Caco-2 (cell line): ENCODE measurements at regions not wholly inside any gene's neighbourhood (a gene's known extent, or its start where the extent isn't known, plus 50 kb on each side); places are given as distances from the start of the nearest gene placed in this dataset.

Experiments
- BruUV-seq: library from RNA; stranded (reverse); fragments of 400-500 nt; replicated peaks from 2 replicates; lab custom pipeline; 2021; lab: Mats Ljungman, UMichigan
- CTCF ChIA-PET: fragments of 300-600 bp; sonication (Branson Sonifier 250); formaldehyde crosslinking; loops from one replicate; lab custom pipeline; 2022; ENCODE audit warnings: antibody characterized with exemption; lab: Charles Lee
- POLR2A ChIA-PET: fragments of 300-600 bp; sonication (Branson Sonifier 250); formaldehyde crosslinking; loops from one replicate; lab custom pipeline; 2022; ENCODE audit warnings: antibody characterized with exemption; lab: Charles Lee
- DNase-seq, 2 experiments: peaks; one replicate each; pipeline versions ENCODE4 v3.0.0 to v3.0.0-alpha.2; 2020 to 2022
- H3K27me3 ChIP-seq: replicated peaks from 2 replicates; pipeline ENCODE4 v1.6.0; 2011; ENCODE audit warnings: low read length; ENCODE audit not compliant: control insufficient read depth, insufficient read depth
- H3K36me3 ChIP-seq: 2 replicates; pipeline ENCODE4 v1.5.1; 2011; ENCODE audit warnings: low read length; ENCODE audit not compliant: control insufficient read depth, insufficient read depth
- H3K4me1 ChIP-seq: fragments of 250-450 bp; sonication (Bioruptor Pico); 2 replicates; pipeline ENCODE4 v1.5.1; 2020; ENCODE audit warnings: mild to moderate bottlenecking
- H3K4me3 ChIP-seq: 2 replicates; pipeline ENCODE4 v1.5.1; 2011; ENCODE audit warnings: low read depth, mild to moderate bottlenecking, control low read depth, low read length
- H3K9me3 ChIP-seq: fragments of 250-450 bp; sonication (Bioruptor Pico); 2 replicates; pipeline ENCODE4 v1.5.1; 2020; ENCODE audit warnings: mild to moderate bottlenecking, moderate library complexity
- H3K27ac Mint-ChIP-seq: one replicate; pipeline ENCODE4 v1.8.0; 2022; ENCODE audit warnings: mixed read lengths; ENCODE audit not compliant: unreplicated experiment
- H3K27me3 Mint-ChIP-seq: one replicate; pipeline ENCODE4 v1.8.0; 2022; ENCODE audit warnings: mixed read lengths; ENCODE audit not compliant: insufficient read depth, unreplicated experiment
- H3K36me3 Mint-ChIP-seq: one replicate; pipeline ENCODE4 v1.8.0; 2022; ENCODE audit warnings: mild to moderate bottlenecking, mixed read lengths; ENCODE audit not compliant: insufficient read depth, unreplicated experiment
- H3K4me1 Mint-ChIP-seq: one replicate; pipeline ENCODE4 v1.8.0; 2022; ENCODE audit warnings: low read depth, mixed read lengths; ENCODE audit not compliant: unreplicated experiment
- H3K4me3 Mint-ChIP-seq: one replicate; pipeline ENCODE4 v1.8.0; 2022; ENCODE audit warnings: mild to moderate bottlenecking, moderate library complexity, mixed read lengths; ENCODE audit not compliant: unreplicated experiment
- H3K9me3 Mint-ChIP-seq: one replicate; pipeline ENCODE4 v1.8.0; 2022; ENCODE audit warnings: mixed read lengths; ENCODE audit not compliant: unreplicated experiment
- CTCF ChIP-seq, 2 experiments: fragments of 200-600 bp in 1 of 2; IDR thresholded peaks; 1 replicate in 1 of 2; 2 replicates in 1 of 2; pipeline versions ENCODE4 v1.5.1 to v1.8.0; 2011 to 2022; ENCODE audit warnings: antibody characterized with exemption in 1 of 2, control low read depth in 1 of 2, inconsistent platforms in 1 of 2, low read depth in 1 of 2, low read length in 1 of 2, mild to moderate bottlenecking in 1 of 2, moderate library complexity in 1 of 2; ENCODE audit not compliant: insufficient read depth in 1 of 2, severe bottlenecking in 1 of 2, unreplicated experiment in 1 of 2
- intact Hi-C: fragments of 100-400 bp; cut with micrococcal nuclease; formaldehyde crosslinking; loops from one replicate; pipeline ENCODE4 v1.10.0; 2022; ENCODE audit not compliant: unreplicated experiment

DNA sequence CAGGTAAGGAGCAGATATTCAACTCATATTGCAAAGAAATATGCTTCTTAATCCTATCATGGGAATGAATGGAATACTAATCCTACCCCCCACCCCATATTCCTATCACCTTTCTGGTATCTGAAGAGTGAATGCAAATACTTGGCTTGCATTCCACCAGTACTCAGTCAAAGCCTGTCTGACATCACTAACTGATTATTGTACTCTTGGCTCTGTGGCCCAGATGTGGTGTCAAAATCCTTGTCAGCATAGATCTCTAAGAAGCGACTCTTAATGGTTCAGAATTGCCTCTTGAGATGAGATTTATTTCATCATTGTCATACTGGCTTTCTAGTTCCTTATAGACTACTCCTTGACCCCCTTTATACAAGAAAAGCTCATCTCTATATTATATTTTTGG, 604.6 kb downstream of the ADGRL2 start:
- no peak for TF ChIP-seq CTCF (IDR thresholded peaks at IDR 0.05; ENCODE audit: insufficient read depth in 1 of 2, low read depth in 1 of 2, low read length in 1 of 2, severe bottlenecking in 1 of 2, unreplicated experiment in 1 of 2)
- Mint-ChIP-seq H3K4me1 (no peaks in the 10 kb centered on the region), H3K9me3 (no peaks in the 10 kb centered on the region), H3K36me3 (no peaks in the 10 kb centered on the region), H3K4me3 (no peak overlapping the region), H3K27ac (no peak overlapping the region), H3K27me3 (peaks cover 2% of the 10 kb centered on the region)
- BruUV-seq = no TSS peak
- H3K36me3 ChIP-seq = no peaks in the 10 kb centered on the region
- H3K4me3 ChIP-seq = no peak overlapping the region
- DNase-seq = no peak
- H3K4me1 ChIP-seq = no peaks in the 10 kb centered on the region
- intact Hi-C loops = no loop called here
- ChIA-PET CTCF (no interaction called here), POLR2A (no interaction called here)
- no peaks in the 10 kb centered on the region for H3K27me3 ChIP-seq
- H3K9me3 ChIP-seq = no peaks in the 10 kb centered on the region

- intact Hi-C loops = no loop called here
- BruUV-seq = no TSS peak
- H3K4me1 Mint-ChIP-seq = no peaks in the 10 kb centered on the region
- DNase-seq = no peak
- no peaks in the 10 kb centered on the region for H3K4me1 ChIP-seq
- no peak overlapping the region for H3K4me3 Mint-ChIP-seq
- H3K9me3 ChIP-seq = no peaks in the 10 kb centered on the region
- no peaks in the 10 kb centered on the region for H3K27me3 Mint-ChIP-seq
- TF ChIP-seq CTCF (IDR thresholded peaks at IDR 0.05; ENCODE audit: insufficient read depth in 1 of 2, low read depth in 1 of 2, low read length in 1 of 2, severe bottlenecking in 1 of 2, unreplicated experiment in 1 of 2) = no peak
- H3K9me3 Mint-ChIP-seq = no peaks in the 10 kb centered on the region
- H3K4me3 ChIP-seq = no peak overlapping the region
- no peaks in the 10 kb centered on the region for H3K36me3 Mint-ChIP-seq
- ChIA-PET POLR2A (no interaction called here), CTCF (no interaction called here)
- no peak overlapping the region for H3K27ac Mint-ChIP-seq
- no peaks in the 10 kb centered on the region for H3K27me3 ChIP-seq
- no peaks in the 10 kb centered on the region for H3K36me3 ChIP-seq
Observed at GRCh38 chr1:82401116-82401515, 600.4 kb downstream of the ADGRL2 start.

DNA sequence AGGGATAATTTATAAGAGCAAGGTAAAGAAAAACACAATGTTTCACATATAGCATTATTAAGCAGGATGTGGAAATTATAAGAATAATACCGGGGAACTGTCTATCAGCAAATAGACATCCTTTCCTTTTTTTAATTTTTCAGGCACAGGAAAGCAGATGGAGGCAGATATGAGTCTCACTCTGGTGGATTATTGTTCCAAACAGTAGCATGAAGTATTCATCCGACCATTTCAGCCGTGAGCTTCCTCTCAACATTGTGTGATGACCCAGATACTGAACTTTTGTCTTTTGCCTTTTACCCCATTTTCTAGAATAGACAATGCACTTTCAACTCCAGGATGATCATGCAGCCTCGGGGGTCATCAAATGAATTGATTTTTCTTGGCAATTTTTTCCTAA, 599.8 kb downstream of the ADGRL2 start:
- no peaks in the 10 kb centered on the region for H3K9me3 ChIP-seq
- H3K36me3 Mint-ChIP-seq = no peaks in the 10 kb centered on the region
- no peaks in the 10 kb centered on the region for H3K27me3 Mint-ChIP-seq
- no peak overlapping the region for H3K4me3 ChIP-seq
- ChIA-PET POLR2A (no interaction called here), CTCF (no interaction called here)
- BruUV-seq = no TSS peak
- no peak for DNase-seq
- no peaks in the 10 kb centered on the region for H3K27me3 ChIP-seq
- no peaks in the 10 kb centered on the region for H3K4me1 ChIP-seq
- no peak overlapping the region for H3K27ac Mint-ChIP-seq
- H3K4me3 Mint-ChIP-seq = no peak overlapping the region
- TF ChIP-seq CTCF (IDR thresholded peaks at IDR 0.05; ENCODE audit: insufficient read depth in 1 of 2, low read depth in 1 of 2, low read length in 1 of 2, severe bottlenecking in 1 of 2, unreplicated experiment in 1 of 2) = no peak
- no peaks in the 10 kb centered on the region for H3K9me3 Mint-ChIP-seq
- H3K36me3 ChIP-seq = no peaks in the 10 kb centered on the region
- intact Hi-C loops = no loop called here
- no peaks in the 10 kb centered on the region for H3K4me1 Mint-ChIP-seq
